Tibial nerve (tissue), 4 donors: ENCODE measurements at regions not wholly inside any gene's neighbourhood (a gene's known extent, or its start where the extent isn't known, plus 50 kb on each side); places are given as distances from the start of the nearest gene placed in this dataset.

ENCODE experiments used
- DNase-seq, 2 donors: peaks; one replicate each; pipeline ENCODE4 v3.0.0-alpha.2; 2019; ENCODE audit warnings: low spot score in 2 of 2
- H3K27ac ChIP-seq, 4 donors: fragments of 200-600 bp; sonication (generic) in 3 of 4; one replicate each; pipeline ENCODE4 v1.5.1; 2017 to 2019; ENCODE audit warnings: mild to moderate bottlenecking in 1 of 4
- H3K27me3 ChIP-seq, 2 donors: fragments of 200-600 bp; sonication (generic) in 1 of 2; one replicate each; pipeline versions ENCODE4 v1.5.1 to v1.6.0; 2017 to 2019
- H3K36me3 ChIP-seq, 3 donors: fragments of 200-600 bp; sonication (generic); one replicate each; pipeline ENCODE4 v1.5.1; 2018 to 2019
- H3K4me1 ChIP-seq, 4 donors: fragments of 200-600 bp; sonication (generic) in 3 of 4; one replicate each; pipeline ENCODE4 v1.5.1; 2017 to 2019
- H3K4me3 ChIP-seq, 4 donors: fragments of 200-600 bp; sonication (generic) in 3 of 4; one replicate each; pipeline ENCODE4 v1.5.1; 2017 to 2019; ENCODE audit warnings: mild to moderate bottlenecking in 1 of 4, moderate library complexity in 1 of 4
- H3K9me3 ChIP-seq, 4 donors: fragments of 200-600 bp; sonication (generic) in 3 of 4; one replicate each; pipeline ENCODE4 v1.5.1; 2017 to 2019
- CTCF ChIP-seq, 5 experiments: fragments of 200-600 bp in 3 of 5; fragments of 450-650 bp in 2 of 5; sonication (generic) in 3 of 5; IDR thresholded peaks; one replicate each; pipeline ENCODE4 v1.5.1; 2016 to 2019; ENCODE audit warnings: antibody characterized with exemption in 5 of 5, mild to moderate bottlenecking in 3 of 5, moderate library complexity in 2 of 5
- EP300 ChIP-seq, 2 donors: sonication (generic); formaldehyde crosslinking; IDR thresholded peaks; one replicate each; pipeline ENCODE4 v1.6.1; 2017; ENCODE audit warnings: antibody characterized with exemption in 2 of 2, mild to moderate bottlenecking in 1 of 2
- POLR2A ChIP-seq, 2 donors: fragments of 450-650 bp; IDR thresholded peaks; one replicate each; pipeline ENCODE4 v1.6.1; 2017; ENCODE audit warnings: antibody characterized with exemption in 2 of 2, mild to moderate bottlenecking in 2 of 2, moderate library complexity in 2 of 2
- WGBS, 2 donors: methylation state at CpG; one replicate each; pipeline ENCODE4 v1.1.5; 2018; 5-methylcytosine and 5-hydroxymethylcytosine counted together

- Histone ChIP-seq H3K4me1 (no peaks in the 10 kb centered on the region), H3K9me3 (no peaks in the 10 kb centered on the region), H3K27me3 (no peaks in the 10 kb centered on the region), H3K4me3 (no peak overlapping the region), H3K36me3 (no peaks in the 10 kb centered on the region), H3K27ac (no peak overlapping the region)
- no peak for DNase-seq
- TF ChIP-seq POLR2A (IDR thresholded peaks at IDR 0.05) (no peak), EP300 (IDR thresholded peaks at IDR 0.05) (no peak), CTCF (IDR thresholded peaks at IDR 0.05) (no peak)
- WGBS, 2 donors: 57 to 60% methylated on average over 3 of the region's 3 CpGs
Measured at GRCh38 chr21:27196651-27197050, 229.8 kb upstream of the ADAMTS5 start.

DNA sequence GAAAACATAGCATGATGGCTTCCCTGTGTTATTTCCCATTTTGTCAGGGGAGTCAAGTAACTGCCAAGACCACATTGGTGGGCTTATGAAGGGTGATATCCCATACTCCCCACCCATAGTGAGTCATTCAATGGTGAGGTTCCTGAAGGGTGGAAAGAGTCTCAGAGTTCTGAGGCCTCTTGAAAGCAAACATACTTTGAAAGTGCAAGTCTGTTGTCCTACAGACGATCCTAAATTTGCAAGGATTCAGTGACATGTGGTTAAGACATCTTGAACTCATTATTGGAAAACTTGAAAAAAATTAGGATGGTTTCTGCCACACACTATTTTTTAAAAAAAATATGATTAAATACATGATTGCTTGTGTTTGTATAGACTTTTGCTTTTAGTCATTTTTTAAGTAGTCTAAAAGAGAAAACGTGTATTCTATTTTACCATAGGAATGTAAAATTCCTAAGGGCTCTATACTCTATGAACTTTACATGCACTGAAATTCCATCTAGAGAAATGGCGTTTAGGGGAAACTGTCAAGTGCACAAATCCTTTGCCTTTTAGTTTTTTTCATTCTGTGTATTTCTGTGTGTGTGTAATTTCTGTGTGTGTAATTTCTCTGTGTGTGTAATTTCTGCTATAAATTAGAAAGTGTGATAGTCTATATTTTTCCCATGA, 225.5 kb upstream of the ADAMTS5 start:
- no peak for DNase-seq
- H3K27ac ChIP-seq: no peak overlapping the region
- TF ChIP-seq EP300 (IDR thresholded peaks at IDR 0.05) (no peak), POLR2A (IDR thresholded peaks at IDR 0.05) (no peak), CTCF (IDR thresholded peaks at IDR 0.05) (no peak)
- H3K4me1 ChIP-seq: peaks cover 0 to 4% (median 0%) of the 10 kb centered on the region in 4 donors
- H3K4me3 ChIP-seq: no peak overlapping the region
- WGBS, 2 donors: 50 to 53% methylated on average over 3 of the region's 3 CpGs
- H3K9me3 ChIP-seq: no peaks in the 10 kb centered on the region
- no peaks in the 10 kb centered on the region for H3K27me3 ChIP-seq
- H3K36me3 ChIP-seq: no peaks in the 10 kb centered on the region

DNA sequence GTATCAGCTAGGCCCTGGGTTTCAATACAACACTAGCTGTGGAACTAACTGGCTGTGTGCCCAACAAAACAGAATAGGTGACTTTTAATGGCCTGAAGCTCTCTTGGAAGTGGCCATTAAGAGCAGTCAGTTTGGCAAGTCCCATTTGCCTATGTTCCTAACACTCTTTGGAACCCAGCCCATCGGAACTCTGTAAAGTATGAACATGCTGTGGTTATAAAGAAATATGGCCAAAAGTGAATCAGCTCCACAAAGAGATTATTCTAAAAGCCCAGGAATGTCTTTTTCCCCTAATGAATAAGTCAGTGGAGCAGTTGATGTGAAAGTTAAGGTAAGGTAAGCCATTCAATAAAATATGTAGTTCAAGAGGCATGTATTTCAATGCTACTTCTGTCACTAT, 223.7 kb upstream of the ADAMTS5 start:
- no peaks in the 10 kb centered on the region for H3K27me3 ChIP-seq
- H3K36me3 ChIP-seq: no peaks in the 10 kb centered on the region
- H3K9me3 ChIP-seq: no peaks in the 10 kb centered on the region
- peaks cover 0 to 4% (median 0%) of the 10 kb centered on the region in 4 donors for H3K4me1 ChIP-seq
- peak in 1 of 2 donors; percentile 9 for DNase-seq
- TF ChIP-seq EP300 (IDR thresholded peaks at IDR 0.05) (no peak), CTCF (IDR thresholded peaks at IDR 0.05) (no peak), POLR2A (IDR thresholded peaks at IDR 0.05) (no peak)
- no peak overlapping the region for H3K4me3 ChIP-seq
- 66 to 78% methylated on average over 1 of the region's 1 CpG for WGBS, 2 donors
- H3K27ac ChIP-seq: no peak overlapping the region

GRCh38 chr21:27189870-27190269, 223.0 kb upstream of the ADAMTS5 start:
- 96 to 99% methylated on average over 5 of the region's 5 CpGs for WGBS, 2 donors
- no peaks in the 10 kb centered on the region for H3K36me3 ChIP-seq
- TF ChIP-seq POLR2A (IDR thresholded peaks at IDR 0.05) (no peak), EP300 (IDR thresholded peaks at IDR 0.05) (no peak), CTCF (IDR thresholded peaks at IDR 0.05) (no peak)

GRCh38 chr21:27173053-27173452, 206.2 kb upstream of the ADAMTS5 start:
- no peak for DNase-seq
- Histone ChIP-seq H3K4me1 (peaks cover 0 to 10% (median 0%) of the 10 kb centered on the region in 4 donors), H3K27ac (peak overlapping the region in 1 of 4 donors; percentile 67), H3K9me3 (no peaks in the 10 kb centered on the region), H3K27me3 (no peaks in the 10 kb centered on the region), H3K4me3 (no peak overlapping the region), H3K36me3 (no peaks in the 10 kb centered on the region)
- TF ChIP-seq CTCF (IDR thresholded peaks at IDR 0.05): no peak
- TF ChIP-seq POLR2A (IDR thresholded peaks at IDR 0.05): no peak
- TF ChIP-seq EP300 (IDR thresholded peaks at IDR 0.05): no peak

More at GRCh38 chr21:27189870-27190269, 223.0 kb upstream of the ADAMTS5 start:
- no peaks in the 10 kb centered on the region for H3K27me3 ChIP-seq
- no peaks in the 10 kb centered on the region for H3K9me3 ChIP-seq
- no peak overlapping the region for H3K27ac ChIP-seq
- H3K4me3 ChIP-seq: no peak overlapping the region
- H3K4me1 ChIP-seq: peaks cover 0 to 4% (median 0%) of the 10 kb centered on the region in 4 donors
- no peak for DNase-seq
